GM19238 (cell line): ENCODE measurements at regions not wholly inside any gene's neighbourhood (a gene's known extent, or its start where the extent isn't known, plus 50 kb on each side); places are given as distances from the start of the nearest gene placed in this dataset.

Experiments used
- DNase-seq: peaks from one replicate; pipeline ENCODE4 v3.0.0; 2011; ENCODE audit warnings: low spot score; ENCODE audit not compliant: insufficient read length

DNA sequence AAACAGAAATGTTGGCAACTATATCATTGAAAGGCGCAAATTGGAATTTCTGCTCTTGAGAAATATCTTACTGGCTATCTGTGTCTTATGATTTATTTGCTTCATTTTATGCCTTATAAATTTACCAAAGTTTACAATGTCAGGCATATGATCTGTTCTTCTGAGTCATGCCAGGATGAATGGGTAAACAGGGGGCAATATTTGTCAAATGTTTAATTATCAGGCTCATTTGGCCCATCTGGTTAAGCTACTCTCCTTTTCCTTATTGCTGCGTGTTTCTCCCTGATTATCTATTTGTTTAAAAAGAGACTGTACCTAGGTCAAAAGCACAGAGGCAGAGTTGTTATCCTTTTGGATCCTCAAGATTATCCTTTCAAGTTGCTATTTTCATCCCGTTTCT, 903.8 kb upstream of the PCDH10 start:
- no peak for DNase-seq

GRCh38 chr4:132264176-132264575, 884.9 kb upstream of the PCDH10 start:
- DNase-seq, result no peak

DNA sequence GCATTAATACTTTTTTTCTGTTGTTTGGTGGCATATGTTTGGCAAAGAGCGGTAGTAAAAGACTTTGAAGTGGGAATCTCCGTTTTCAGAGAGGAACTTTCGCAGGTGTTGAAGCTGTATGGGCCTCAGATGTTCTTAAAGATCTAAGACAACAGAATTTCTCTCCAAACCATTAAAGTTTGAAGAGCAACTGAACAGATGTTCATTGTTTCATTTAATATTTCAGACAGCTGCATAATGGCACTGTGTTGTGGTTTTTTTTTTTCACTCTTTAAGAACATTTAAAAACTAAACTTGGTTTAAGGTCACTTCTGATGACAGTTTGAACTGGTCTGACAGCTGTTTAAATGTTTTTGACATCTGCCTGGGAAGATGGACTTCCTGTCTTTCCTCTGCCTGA, 882.7 kb upstream of the PCDH10 start:
- DNase-seq, result no peak

DNA sequence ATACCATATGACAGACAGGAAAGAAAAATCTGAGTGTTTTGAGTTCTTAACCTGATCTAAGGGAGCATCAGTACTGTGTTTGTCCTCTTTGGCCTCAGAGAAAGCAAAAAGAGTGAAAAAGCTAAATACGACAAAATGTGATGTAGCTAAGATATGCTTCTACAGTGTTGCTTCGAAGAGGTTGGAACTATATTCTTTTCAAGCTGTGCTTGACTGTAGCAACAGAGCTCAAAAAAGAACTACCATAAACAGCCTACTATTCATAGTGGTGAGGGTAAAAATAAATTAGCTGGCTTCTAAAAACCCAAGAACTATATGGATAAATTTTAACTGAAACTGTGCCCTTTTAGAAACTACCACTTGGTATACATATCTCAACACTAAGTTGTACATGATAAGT, 881.8 kb upstream of the PCDH10 start:
- DNase-seq, result no peak

DNA sequence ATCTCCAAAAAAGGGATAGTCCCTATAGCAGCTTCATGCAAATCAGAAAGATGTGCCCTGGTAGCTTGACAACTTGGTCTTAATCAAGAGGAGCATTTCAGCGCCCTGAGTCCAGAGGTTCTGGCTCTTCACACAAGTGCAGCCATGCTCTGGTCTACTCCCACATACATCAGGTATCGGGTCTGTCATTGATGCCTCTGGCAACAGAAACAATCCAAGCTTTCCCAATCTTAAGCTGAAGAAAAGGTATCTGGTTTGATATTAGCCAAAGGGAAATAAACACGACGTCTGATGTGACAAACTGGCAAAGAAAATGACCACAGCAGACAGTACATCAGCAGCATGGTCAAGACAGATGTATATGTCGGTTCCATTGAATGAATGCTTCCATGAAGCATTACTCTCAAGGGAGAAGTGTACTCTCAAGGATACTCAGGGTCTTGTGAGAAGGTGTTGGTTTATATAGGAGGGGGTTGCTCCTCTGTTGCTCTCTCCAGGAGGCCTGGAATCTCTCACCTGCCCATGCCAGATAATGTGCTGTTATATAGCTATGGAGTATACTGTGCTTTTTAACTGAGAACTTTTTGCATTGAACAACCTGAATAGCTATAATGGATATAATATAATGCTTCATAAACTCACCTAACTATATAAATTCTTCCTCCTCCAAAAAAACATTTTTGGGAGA, 879.6 kb upstream of the PCDH10 start:
- DNase-seq, result no peak

GRCh38 chr4:132275583-132276121, 873.4 kb upstream of the PCDH10 start:
- DNase-seq, result no peak

DNA sequence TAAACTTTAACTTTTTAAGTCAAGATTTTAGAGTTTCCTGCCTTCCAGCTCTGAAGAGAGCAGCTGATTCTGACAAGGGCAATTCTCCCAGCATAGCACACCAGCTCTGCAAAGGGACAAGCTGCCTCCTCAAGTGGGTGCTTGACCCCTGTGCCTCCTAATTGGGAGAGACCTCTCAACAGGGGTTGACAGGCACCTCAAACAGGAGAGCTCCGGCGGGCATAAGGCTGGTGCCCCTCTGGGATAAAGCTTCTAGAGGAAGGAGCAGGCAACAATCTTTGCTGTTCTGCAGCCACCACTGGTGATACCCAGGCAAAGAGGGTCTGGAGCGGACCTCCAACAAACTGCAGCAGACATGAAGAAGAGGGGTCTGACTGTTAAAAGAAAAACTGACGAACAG, 872.9 kb upstream of the PCDH10 start:
- DNase-seq, result no peak

GRCh38 chr4:132276989-132277388, 872.1 kb upstream of the PCDH10 start:
- no peak for DNase-seq

GRCh38 chr4:132281733-132282132, 867.4 kb upstream of the PCDH10 start:
- DNase-seq, result no peak

GRCh38 chr4:132284910-132285426, 864.1 kb upstream of the PCDH10 start:
- DNase-seq, result no peak

GRCh38 chr4:132297346-132297745, 851.7 kb upstream of the PCDH10 start:
- DNase-seq, result no peak

DNA sequence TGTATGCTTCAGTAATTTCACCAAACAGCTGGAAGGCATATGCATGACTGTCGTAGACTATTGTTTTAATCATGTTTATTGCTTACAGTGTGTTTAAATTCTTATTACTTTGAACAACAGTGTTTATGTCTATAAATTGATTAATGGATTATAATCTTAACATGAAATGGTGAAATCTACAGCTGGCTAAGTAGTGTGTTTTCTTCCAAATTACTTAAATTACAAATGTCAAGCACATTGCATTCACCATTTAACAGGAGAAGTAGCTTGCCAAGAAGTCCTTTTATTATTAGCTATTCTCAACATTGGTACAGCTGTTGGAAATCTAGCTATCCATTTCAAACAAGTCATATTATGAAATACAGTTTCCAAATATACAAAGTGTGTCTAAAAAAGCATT, 849.3 kb upstream of the PCDH10 start:
- DNase-seq, result no peak

DNA sequence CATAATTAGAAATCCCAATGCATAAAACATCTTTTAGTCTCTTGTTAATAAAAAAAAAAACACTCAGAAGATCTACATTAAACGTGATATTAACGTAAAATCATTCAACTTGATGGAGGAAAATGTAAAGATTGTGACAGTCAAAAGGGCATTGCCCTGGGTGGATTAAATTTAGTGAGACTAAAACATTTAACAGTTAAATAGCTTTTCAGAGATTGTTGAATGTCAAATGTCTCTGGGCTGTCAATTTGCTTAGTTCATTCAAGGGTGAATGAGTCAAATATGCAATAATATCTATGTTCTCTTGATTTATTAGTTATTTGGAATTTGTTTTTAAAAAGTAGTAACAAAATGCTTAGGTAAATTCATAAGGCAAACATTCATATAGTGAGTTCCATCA, 836.6 kb upstream of the PCDH10 start:
- DNase-seq, result no peak

DNA sequence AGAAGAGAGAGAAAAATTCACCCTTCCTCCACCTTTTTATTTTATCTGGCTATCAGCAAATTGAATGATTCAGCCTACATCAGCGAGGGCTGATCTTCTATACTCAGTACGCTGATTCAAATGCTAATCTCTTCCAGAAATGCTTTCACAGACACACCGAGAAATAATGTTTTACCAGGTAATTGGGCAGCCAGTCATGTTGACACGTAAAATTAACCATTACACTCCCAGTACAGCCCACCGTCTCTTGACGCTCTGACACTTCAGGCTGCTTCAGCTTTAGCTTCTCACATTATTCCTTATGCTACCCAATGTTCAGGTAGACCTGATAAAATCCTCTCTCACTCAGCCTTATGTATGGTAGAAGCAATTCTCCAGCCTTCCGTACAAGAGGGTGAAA, 835.2 kb upstream of the PCDH10 start:
- DNase-seq, result no peak

DNA sequence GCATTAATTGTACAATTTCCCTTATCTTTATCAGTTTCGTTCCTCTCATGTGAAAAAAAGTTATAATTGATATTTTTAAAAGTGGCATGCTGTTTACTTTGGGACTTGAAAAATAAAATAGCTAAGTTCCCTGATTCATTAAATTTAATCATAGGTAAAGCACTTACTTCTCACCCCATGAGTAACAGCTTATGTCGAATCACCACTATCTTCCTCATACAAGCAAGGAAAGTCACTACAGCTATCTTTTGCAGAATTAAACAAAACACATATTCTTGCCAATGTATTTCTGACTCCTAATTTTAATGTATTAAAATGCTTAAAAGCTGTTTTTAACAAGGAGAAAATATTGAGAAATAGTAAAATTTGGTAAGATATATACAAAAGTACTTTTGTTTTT, 832.4 kb upstream of the PCDH10 start:
- no peak for DNase-seq

DNA sequence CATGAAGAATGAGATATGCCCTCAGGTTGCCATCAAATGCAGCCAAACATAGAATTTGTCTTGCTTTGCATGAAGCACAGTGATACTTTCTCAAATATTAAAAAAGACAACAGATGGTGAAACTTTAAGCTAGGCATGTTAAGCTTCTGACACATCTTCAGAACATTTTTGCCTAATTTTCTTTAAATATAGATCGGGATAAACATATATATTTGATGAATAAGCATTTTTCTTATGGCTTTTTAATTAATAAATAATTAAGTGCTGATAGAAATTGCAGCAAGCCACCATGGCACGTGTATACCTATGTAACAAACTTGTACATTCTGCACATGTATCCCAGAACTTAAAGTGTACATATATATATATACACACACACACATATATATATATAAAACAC, 831.2 kb upstream of the PCDH10 start:
- DNase-seq, result no peak

DNA sequence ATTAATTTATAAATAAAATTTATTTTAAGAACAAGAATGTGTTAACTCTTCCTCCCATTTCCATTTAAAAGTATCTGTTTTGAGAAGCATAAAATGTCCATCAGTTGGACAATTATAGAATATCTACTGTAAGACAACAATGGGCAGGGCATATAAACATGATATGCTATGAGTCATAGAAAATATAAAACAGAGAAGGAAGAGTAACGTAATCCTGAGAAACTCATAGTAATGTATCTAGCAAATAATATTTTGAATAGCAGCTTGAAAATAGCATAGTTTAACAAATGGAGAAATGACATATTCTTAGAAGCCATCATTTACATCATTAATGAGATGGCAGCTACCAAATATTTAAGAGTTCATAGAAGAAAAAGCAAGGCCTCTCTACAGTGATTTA, 820.3 kb upstream of the PCDH10 start:
- no peak for DNase-seq

GRCh38 chr4:132330994-132331393, 818.1 kb upstream of the PCDH10 start:
- DNase-seq, result no peak

DNA sequence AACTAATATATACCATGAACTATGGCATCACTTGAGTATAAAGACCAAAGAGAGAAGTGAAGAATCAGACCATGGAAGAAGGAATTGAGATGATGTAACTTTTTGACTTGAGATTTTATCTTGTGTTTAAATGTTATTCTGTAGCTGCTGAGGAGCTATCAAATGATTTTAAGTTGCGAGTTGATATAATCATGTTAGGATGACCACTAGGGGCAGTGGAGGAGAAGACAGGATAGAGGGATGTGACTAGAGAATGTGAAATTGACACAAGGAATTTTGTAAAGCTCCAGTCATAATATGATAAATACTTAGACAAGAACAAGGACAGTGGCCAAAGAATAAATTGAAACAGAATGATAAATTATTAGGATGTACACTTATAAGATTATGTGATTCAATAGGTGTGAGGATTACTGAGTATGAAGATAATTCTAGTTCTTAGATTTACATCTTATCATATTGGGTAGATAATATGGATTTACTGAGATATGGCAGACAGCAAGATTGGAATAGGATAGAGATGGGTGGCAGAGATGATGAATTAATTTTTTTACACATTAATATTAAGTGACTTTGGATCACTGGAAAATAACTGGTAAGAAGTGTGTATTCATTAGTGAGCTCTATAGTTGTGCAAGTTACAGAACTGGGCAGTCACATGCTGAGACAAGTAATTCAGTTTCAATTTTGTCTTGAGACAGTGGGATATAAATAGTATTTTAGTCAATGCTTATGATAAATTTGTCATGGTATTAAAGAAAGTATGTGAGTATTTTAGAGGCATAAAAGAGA, 816.0 kb upstream of the PCDH10 start:
- DNase-seq, result no peak

DNA sequence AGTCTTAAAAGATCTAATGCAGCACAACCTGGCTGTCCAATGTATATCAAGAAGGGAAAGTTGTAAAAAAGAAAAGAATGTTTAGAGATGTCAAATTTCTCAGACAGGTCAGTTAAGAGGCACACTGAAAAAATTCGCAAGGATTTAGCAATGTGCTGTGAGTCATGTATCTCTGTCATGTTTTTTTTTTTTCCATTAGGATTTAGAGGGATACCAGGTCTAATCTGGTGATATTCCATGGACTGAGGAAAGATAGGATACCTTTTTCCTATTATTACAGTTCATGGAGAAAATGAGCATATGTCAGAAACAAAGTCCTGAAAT, 815.4 kb upstream of the PCDH10 start:
- DNase-seq, result no peak

DNA sequence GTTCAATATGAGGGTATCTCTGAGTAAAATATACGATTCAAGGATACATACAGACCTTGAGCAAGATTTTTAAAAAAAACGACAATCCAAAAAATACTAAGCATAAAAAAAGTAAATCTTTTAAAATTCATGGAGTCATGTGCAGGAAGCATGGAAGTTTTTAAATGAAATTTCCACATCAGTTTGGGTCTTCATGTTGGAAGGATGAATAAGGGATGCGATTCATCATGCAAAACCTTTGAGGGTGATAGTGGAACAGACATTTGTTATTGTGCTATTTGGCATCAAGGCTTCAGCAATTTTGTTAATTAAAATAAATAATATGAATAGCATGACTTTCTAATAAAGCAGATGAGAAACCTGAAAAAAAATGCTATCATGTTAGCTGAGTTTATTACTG, 815.0 kb upstream of the PCDH10 start:
- no peak for DNase-seq

- no peak for DNase-seq
Observed at GRCh38 chr4:132344924-132345828, 803.9 kb upstream of the PCDH10 start.
